ENCODE measurements at regions not wholly inside any gene's neighbourhood (a gene's known extent, or its start where the extent isn't known, plus 50 kb on each side); places are given as distances from the start of the nearest gene placed in this dataset.

DNA sequence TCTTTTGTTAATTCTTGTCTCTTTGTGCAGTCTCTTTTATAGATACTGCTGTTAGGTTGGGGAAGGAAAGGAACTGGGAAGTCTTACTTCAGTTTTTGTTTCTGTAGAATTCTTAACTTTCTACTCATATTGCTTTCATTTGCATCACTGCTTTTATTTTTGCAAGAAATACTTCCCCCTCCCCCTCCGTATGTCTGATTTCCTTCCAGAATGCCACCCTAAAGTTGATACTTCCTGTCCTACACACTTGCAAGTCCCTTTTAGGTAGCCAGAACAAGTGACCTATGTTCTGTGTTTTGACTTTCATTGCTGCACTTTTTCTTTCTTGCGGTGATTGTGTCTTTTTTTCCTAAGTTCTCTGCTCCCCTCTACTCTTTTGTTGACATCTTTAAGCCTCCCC is 477.4 kb downstream of the RSL24D1 start:
- Histone ChIP-seq H3K4me1 (no peaks in the 10 kb centered on the region), H3K9me3 (no peaks in the 10 kb centered on the region), H3K4me3 (no peak overlapping the region), H3K27ac (no peak overlapping the region), H3K4me2 (no peak overlapping the region)
- 51% methylated on average over 2 of the region's 2 CpGs for WGBS (ENCODE audit: missing lambda C conversion rate)
- DNase-seq (ENCODE audit: low read depth in 1 of 2, low spot score in 1 of 2) (no peak), FAIRE-seq (no peak), ATAC-seq (no peak)
- POLR2A ChIA-PET: no interaction called here
- TF ChIP-seq MAZ (IDR thresholded peaks at IDR 0.05; ENCODE audit: borderline replicate concordance, low read depth, low read length) (no peak), EHF (CRISPR knock-in tag; IDR thresholded peaks at IDR 0.05) (no peak), JUNB (IDR thresholded peaks at IDR 0.05) (no peak), RARB (CRISPR knock-in tag; IDR thresholded peaks at IDR 0.05) (no peak)
- TF ChIP-seq, protein P1, sequence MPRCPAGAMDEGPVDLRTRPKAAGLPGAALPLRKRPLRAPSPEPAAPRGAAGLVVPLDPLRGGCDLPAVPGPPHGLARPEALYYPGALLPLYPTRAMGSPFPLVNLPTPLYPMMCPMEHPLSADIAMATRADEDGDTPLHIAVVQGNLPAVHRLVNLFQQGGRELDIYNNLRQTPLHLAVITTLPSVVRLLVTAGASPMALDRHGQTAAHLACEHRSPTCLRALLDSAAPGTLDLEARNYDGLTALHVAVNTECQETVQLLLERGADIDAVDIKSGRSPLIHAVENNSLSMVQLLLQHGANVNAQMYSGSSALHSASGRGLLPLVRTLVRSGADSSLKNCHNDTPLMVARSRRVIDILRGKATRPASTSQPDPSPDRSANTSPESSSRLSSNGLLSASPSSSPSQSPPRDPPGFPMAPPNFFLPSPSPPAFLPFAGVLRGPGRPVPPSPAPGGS (IDR thresholded peaks at IDR 0.05): no peak
- TF ChIP-seq, protein P2, sequence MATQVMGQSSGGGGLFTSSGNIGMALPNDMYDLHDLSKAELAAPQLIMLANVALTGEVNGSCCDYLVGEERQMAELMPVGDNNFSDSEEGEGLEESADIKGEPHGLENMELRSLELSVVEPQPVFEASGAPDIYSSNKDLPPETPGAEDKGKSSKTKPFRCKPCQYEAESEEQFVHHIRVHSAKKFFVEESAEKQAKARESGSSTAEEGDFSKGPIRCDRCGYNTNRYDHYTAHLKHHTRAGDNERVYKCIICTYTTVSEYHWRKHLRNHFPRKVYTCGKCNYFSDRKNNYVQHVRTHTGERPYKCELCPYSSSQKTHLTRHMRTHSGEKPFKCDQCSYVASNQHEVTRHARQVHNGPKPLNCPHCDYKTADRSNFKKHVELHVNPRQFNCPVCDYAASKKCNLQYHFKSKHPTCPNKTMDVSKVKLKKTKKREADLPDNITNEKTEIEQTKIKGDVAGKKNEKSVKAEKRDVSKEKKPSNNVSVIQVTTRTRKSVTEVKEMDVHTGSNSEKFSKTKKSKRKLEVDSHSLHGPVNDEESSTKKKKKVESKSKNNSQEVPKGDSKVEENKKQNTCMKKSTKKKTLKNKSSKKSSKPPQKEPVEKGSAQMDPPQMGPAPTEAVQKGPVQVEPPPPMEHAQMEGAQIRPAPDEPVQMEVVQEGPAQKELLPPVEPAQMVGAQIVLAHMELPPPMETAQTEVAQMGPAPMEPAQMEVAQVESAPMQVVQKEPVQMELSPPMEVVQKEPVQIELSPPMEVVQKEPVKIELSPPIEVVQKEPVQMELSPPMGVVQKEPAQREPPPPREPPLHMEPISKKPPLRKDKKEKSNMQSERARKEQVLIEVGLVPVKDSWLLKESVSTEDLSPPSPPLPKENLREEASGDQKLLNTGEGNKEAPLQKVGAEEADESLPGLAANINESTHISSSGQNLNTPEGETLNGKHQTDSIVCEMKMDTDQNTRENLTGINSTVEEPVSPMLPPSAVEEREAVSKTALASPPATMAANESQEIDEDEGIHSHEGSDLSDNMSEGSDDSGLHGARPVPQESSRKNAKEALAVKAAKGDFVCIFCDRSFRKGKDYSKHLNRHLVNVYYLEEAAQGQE (IDR thresholded peaks at IDR 0.05): no peak
- CTCF ChIA-PET: interaction anchor here (0.6 kb wide), 1 partner anchor 27 kb away, joined by 3 read pairs; no protein-coding TSS in a partner anchor

- no peak overlapping the region for H3K27ac ChIP-seq
- TF ChIP-seq, protein P3, sequence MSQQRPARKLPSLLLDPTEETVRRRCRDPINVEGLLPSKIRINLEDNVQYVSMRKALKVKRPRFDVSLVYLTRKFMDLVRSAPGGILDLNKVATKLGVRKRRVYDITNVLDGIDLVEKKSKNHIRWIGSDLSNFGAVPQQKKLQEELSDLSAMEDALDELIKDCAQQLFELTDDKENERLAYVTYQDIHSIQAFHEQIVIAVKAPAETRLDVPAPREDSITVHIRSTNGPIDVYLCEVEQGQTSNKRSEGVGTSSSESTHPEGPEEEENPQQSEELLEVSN (IDR thresholded peaks at IDR 0.05; ENCODE audit: borderline replicate concordance, low read depth): no peak
- TF ChIP-seq RAD21 (conservative IDR thresholded peaks at IDR 0.05 in 1 of 2, IDR thresholded peaks at IDR 0.05 in 1 of 2) (no peak), JUNB (IDR thresholded peaks at IDR 0.05) (no peak), NR3C1 (IDR thresholded peaks at IDR 0.05) (no peak)
- TF ChIP-seq, protein P4, sequence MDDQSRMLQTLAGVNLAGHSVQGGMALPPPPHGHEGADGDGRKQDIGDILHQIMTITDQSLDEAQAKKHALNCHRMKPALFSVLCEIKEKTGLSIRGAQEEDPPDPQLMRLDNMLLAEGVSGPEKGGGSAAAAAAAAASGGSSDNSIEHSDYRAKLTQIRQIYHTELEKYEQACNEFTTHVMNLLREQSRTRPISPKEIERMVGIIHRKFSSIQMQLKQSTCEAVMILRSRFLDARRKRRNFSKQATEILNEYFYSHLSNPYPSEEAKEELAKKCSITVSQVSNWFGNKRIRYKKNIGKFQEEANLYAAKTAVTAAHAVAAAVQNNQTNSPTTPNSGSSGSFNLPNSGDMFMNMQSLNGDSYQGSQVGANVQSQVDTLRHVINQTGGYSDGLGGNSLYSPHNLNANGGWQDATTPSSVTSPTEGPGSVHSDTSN (IDR thresholded peaks at IDR 0.05): no peak
- FAIRE-seq (no peak), ATAC-seq (peak in 1 of 2 experiments; percentile 62; a peak in 3 of 6 replicates), DNase-seq (ENCODE audit: low read depth in 1 of 2, low spot score in 1 of 2) (no peak)
- H3K4me2 ChIP-seq: peak overlapping the region; percentile 14; the same call in 1 of the 3 replicates
- ChIA-PET CTCF (no interaction called here), POLR2A (no interaction called here)
- no peak overlapping the region for H3K4me3 ChIP-seq
- WGBS (ENCODE audit: missing lambda C conversion rate): 17% methylated on average over 1 of the region's 23 CpGs
- no peaks in the 10 kb centered on the region for H3K9me3 ChIP-seq
- no peaks in the 10 kb centered on the region for H3K4me1 ChIP-seq
These were observed 488.7 kb downstream of the RSL24D1 start for GRCh38 chr15:54707805-54708752.

DNA sequence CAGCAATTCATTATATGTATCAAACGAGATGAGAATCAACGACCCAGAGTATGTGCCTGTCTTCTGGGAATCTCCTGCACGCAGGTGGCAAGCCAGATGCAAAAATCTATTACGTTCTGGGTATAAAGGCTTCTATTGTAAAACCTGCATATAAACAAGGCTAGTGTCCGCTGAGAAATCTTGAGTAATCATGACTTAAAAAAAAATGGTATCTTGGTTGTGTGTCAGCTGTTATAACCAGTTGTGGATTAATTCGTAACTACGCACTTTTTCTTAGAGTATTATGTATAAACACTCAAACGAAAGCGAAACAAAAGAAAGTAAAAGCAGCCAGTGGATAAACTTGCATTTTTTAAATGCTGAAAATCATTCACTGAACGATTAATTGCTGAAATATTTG is 509.1 kb downstream of the RSL24D1 start:
- no peak for ATAC-seq
- FAIRE-seq: no peak
- 4% methylated on average over 10 of the region's 10 CpGs for WGBS (ENCODE audit: missing lambda C conversion rate)
- no peaks in the 10 kb centered on the region for H3K4me1 ChIP-seq
- H3K9me3 ChIP-seq: no peaks in the 10 kb centered on the region
- peak overlapping the region; percentile 47 for H3K4me2 ChIP-seq
- H3K4me3 ChIP-seq: 0 out of 3 replicates have a peak overlapping the region, but pooled peaks have one; percentile 12
- POLR2A ChIA-PET: no interaction called here
- DNase-seq (ENCODE audit: low read depth in 1 of 2, low spot score in 1 of 2): no peak
- TF ChIP-seq FOSB (CRISPR knock-in tag; IDR thresholded peaks at IDR 0.05) (no peak), PHF8 (IDR thresholded peaks at IDR 0.05; ENCODE audit: borderline replicate concordance, low read depth) (no peak), ZSCAN20 (CRISPR knock-in tag; IDR thresholded peaks at IDR 0.05) (no peak), RFX5 (IDR thresholded peaks at IDR 0.05) (no peak), FOXS1 (CRISPR knock-in tag; IDR thresholded peaks at IDR 0.05) (no peak), HMGXB4 (CRISPR knock-in tag; IDR thresholded peaks at IDR 0.05; ENCODE audit: borderline replicate concordance) (no peak), RCOR1 (IDR thresholded peaks at IDR 0.05; ENCODE audit: low read depth, low read length) (no peak), RARB (CRISPR knock-in tag; IDR thresholded peaks at IDR 0.05) (no peak), KDM1A (IDR thresholded peaks at IDR 0.05; ENCODE audit: low read depth) (no peak), NR3C1 (IDR thresholded peaks at IDR 0.05) (no peak), CHD2 (IDR thresholded peaks at IDR 0.05; ENCODE audit: low read length, partially characterized antibody) (no peak)
- TF ChIP-seq, protein P5, sequence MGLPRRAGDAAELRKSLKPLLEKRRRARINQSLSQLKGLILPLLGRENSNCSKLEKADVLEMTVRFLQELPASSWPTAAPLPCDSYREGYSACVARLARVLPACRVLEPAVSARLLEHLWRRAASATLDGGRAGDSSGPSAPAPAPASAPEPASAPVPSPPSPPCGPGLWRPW (IDR thresholded peaks at IDR 0.05): no peak
- CTCF ChIA-PET: no interaction called here
- H3K27ac ChIP-seq: no peak overlapping the region

All from A549 (cell line).